BLaER1 treated with 17β-estradiol and CSF1 and Interleukin-3, amounts not matched to agents 10 nM and 100 nM (cell line): ENCODE measurements at regions not wholly inside any gene's neighbourhood (a gene's known extent, or its start where the extent isn't known, plus 50 kb on each side); places are given as distances from the start of the nearest gene placed in this dataset.

Experiments
- H3K27ac ChIP-seq, 11 experiments: shearing (Covaris generic); formaldehyde crosslinking; 2 replicates each; pipeline ENCODE4 v1.8.1; 2022
- H3K27me3 ChIP-seq, 11 experiments: shearing (Covaris generic); formaldehyde crosslinking; 2 replicates each; pipeline ENCODE4 v1.8.1; 2022
- H3K36me3 ChIP-seq, 11 experiments: shearing (Covaris generic); formaldehyde crosslinking; 2 replicates each; pipeline ENCODE4 v1.8.1; 2022
- H3K4me1 ChIP-seq, 10 experiments: shearing (Covaris generic); formaldehyde crosslinking; 2 replicates each; pipeline ENCODE4 v1.8.1; 2022
- H3K4me2 ChIP-seq, 11 experiments: shearing (Covaris generic); formaldehyde crosslinking; 2 replicates each; pipeline ENCODE4 v1.8.1; 2022
- H3K4me3 ChIP-seq, 10 experiments: shearing (Covaris generic); formaldehyde crosslinking; 2 replicates each; pipeline ENCODE4 v1.8.1; 2022
- H3K9ac ChIP-seq, 11 experiments: shearing (Covaris generic); formaldehyde crosslinking; 2 replicates each; pipeline ENCODE4 v1.8.1; 2022
- H3K9me3 ChIP-seq, 11 experiments: shearing (Covaris generic); formaldehyde crosslinking; replicated peaks in 1 of 11; 2 replicates each; pipeline ENCODE4 v1.8.1; 2022
- H4K20me1 ChIP-seq, 11 experiments: shearing (Covaris generic); formaldehyde crosslinking; 2 replicates each; pipeline ENCODE4 v1.8.1; 2022
- Cebpa-rat ChIP-seq, 11 experiments: shearing (Covaris generic); IDR thresholded peaks; 2 replicates each; pipeline ENCODE4 v1.8.1; 2022

DNA sequence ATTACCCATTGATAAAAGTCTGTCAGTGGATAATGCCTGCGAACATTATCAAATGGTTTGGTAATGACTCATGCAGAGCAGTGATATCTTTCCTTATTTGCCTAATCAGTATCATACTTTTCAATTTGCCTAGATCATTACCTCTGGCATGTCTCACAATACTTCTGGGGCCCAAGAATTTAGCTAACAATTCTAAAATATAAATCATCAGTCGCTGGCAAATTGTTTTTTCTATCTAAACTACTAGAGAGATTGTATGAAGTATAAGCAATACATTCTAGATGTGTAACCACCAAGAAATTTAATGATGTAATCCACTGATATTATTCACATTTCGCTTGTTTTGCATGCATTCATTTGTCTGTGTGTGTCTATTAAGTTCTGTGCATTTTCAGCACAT, 191.2 kb upstream of the CDH19 start:
- no peak for TF ChIP-seq Cebpa-rat (IDR thresholded peaks at IDR 0.05)
- Histone ChIP-seq H3K27ac (no peak overlapping the region), H3K9me3 (no peaks in the 10 kb centered on the region), H3K4me1 (no peaks in the 10 kb centered on the region), H3K9ac (no peak overlapping the region), H3K27me3 (no peaks in the 10 kb centered on the region), H3K4me3 (no peak overlapping the region), H3K36me3 (no peaks in the 10 kb centered on the region), H3K4me2 (no peak overlapping the region), H4K20me1 (no peaks in the 10 kb centered on the region; a peak in 1 of 22 replicates)

DNA sequence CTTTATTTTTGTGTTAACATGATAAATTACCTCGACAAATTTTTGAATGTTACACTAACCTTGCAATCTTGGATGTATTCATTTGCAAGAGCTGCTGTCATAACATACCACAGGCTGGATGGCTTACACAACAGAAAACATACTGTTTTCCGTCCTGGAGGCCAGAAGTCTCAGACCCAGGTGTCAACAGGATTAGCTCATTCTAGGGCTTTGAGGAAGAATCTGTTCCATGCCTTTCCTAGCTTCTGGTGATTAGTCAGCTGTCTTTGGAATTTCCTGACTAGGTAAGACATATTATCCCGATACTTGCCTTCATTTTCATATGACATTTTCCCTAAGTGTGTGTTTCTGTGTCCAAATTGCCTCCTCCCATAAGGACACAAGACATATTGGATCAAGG, 188.6 kb upstream of the CDH19 start:
- H3K9me3 ChIP-seq: no peaks in the 10 kb centered on the region
- H4K20me1 ChIP-seq: no peaks in the 10 kb centered on the region; a peak in 1 of 22 replicates
- no peak overlapping the region for H3K9ac ChIP-seq
- no peak overlapping the region for H3K27ac ChIP-seq
- H3K4me1 ChIP-seq: no peaks in the 10 kb centered on the region
- H3K4me3 ChIP-seq: no peak overlapping the region
- no peaks in the 10 kb centered on the region for H3K36me3 ChIP-seq
- no peak overlapping the region for H3K4me2 ChIP-seq
- no peaks in the 10 kb centered on the region for H3K27me3 ChIP-seq
- TF ChIP-seq Cebpa-rat (IDR thresholded peaks at IDR 0.05): no peak

DNA sequence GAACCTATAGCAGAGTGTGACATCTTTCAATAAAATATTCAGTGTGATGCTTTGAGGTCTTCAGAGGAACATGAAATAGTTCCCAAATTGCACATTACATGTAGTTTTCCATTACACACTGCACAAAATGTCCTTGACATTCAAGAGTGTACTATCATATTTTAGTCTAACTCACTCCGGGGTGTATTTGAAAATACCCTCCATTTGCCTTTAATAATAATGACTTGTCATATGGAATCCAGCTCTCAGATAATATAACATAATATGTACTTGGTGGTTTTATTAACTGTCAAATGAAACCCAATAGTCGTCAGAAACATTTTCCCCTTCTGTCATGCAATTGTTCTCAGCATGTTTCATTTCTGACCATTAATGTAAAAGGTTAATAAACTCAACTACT, 176.7 kb upstream of the CDH19 start:
- Histone ChIP-seq H3K36me3 (no peaks in the 10 kb centered on the region), H3K27ac (no peak overlapping the region), H3K4me2 (no peak overlapping the region), H3K9ac (no peak overlapping the region), H4K20me1 (no peaks in the 10 kb centered on the region), H3K9me3 (no peaks in the 10 kb centered on the region), H3K4me1 (no peaks in the 10 kb centered on the region), H3K4me3 (no peak overlapping the region), H3K27me3 (no peaks in the 10 kb centered on the region)
- TF ChIP-seq Cebpa-rat (IDR thresholded peaks at IDR 0.05): no peak

DNA sequence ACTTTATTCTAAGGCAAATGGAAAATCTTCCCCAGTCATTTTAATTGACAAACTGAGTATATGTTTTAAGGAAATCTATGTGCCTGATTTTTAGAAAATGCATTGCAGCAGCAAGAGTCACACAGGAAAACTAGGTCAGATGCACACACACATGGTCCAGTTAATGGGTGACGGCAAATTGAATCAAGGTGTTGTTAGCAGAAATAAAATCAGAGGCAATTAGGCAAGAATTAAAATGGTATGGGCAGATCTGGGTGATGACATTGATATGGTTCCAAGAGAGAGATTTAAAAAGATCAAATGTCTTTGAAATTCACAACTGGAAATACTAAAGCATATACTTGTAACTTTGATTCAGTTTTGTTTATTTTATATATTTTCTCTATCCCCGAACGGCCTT, 174.2 kb upstream of the CDH19 start:
- Histone ChIP-seq H3K4me2 (no peak overlapping the region), H3K9ac (no peak overlapping the region), H3K27me3 (no peaks in the 10 kb centered on the region), H3K36me3 (no peaks in the 10 kb centered on the region), H3K4me3 (no peak overlapping the region), H3K9me3 (no peaks in the 10 kb centered on the region), H3K4me1 (no peaks in the 10 kb centered on the region), H4K20me1 (no peaks in the 10 kb centered on the region), H3K27ac (no peak overlapping the region)
- TF ChIP-seq Cebpa-rat (IDR thresholded peaks at IDR 0.05): no peak

DNA sequence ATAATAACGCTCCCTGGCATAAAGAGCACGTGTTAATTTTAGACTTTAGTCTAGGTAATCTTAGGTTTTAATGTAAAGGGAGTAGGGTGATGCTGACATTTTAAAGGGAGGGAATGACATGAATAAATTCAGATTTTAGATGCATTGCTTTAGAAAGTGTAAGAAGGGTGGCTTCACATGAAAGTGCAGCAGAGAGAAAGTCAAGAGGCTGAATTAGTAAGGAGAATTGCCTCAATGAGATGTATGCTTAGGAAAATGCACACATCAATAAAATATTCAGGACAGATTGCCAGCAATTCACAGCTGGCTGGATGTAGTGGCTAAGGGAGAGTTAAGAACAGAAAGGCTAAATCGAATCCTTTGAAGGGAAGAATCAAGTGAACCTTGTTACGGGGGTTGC, 165.5 kb upstream of the CDH19 start:
- no peaks in the 10 kb centered on the region for H3K27me3 ChIP-seq
- H3K4me1 ChIP-seq: no peaks in the 10 kb centered on the region
- TF ChIP-seq Cebpa-rat (IDR thresholded peaks at IDR 0.05): no peak
- H3K36me3 ChIP-seq: no peaks in the 10 kb centered on the region
- no peak overlapping the region for H3K4me2 ChIP-seq
- no peaks in the 10 kb centered on the region for H3K9me3 ChIP-seq
- no peaks in the 10 kb centered on the region for H4K20me1 ChIP-seq
- H3K9ac ChIP-seq: no peak overlapping the region
- no peak overlapping the region for H3K4me3 ChIP-seq
- H3K27ac ChIP-seq: no peak overlapping the region

DNA sequence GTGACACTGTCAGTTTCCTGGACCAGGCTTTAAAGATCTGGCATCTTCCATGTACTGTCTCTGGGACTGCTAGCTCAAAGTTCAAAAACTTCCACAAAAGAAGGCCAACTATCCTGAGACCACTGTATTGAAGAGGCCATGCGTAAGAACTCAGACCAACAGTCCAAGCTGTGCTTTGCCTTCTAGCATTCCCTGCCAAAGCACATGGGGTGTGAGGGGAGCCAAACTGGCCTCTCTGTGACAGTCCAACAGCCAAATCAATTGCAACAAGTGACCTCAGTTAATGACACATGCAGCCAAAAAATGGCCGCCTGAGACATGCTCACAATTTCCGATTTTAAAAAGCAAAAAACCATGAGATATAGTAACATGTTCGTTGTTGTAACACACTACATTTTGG, 160.3 kb upstream of the CDH19 start:
- H4K20me1 ChIP-seq: no peaks in the 10 kb centered on the region
- H3K4me1 ChIP-seq: no peaks in the 10 kb centered on the region

DNA sequence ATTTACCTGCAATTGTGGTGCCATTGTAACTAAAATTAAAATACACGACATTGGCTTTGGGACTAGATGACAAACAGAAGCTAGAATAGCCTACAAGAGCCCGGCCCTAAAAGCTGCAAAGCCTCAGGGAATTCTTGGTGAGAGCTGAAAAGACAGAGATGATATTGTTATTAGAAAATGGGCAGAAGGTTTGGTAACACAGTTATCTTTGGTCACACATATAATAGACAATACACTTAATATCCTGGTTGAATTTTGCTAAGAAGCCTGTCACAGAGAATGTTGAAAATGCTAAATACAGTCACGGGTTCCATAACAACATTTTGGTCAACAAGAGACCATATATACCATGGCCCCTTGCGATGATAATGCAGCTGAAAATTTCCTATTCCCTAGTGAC, 157.3 kb upstream of the CDH19 start:
- Histone ChIP-seq H3K4me3 (no peak overlapping the region), H3K4me1 (no peaks in the 10 kb centered on the region), H4K20me1 (no peaks in the 10 kb centered on the region), H3K27me3 (no peaks in the 10 kb centered on the region), H3K4me2 (no peak overlapping the region), H3K36me3 (no peaks in the 10 kb centered on the region), H3K9ac (no peak overlapping the region), H3K27ac (no peak overlapping the region), H3K9me3 (no peaks in the 10 kb centered on the region)
- no peak for TF ChIP-seq Cebpa-rat (IDR thresholded peaks at IDR 0.05)

More for the DNA sequence above, 160.3 kb upstream of the CDH19 start:
- no peak for TF ChIP-seq Cebpa-rat (IDR thresholded peaks at IDR 0.05)
- H3K4me2 ChIP-seq: no peak overlapping the region
- no peaks in the 10 kb centered on the region for H3K9me3 ChIP-seq
- H3K4me3 ChIP-seq: no peak overlapping the region
- no peak overlapping the region for H3K9ac ChIP-seq
- no peak overlapping the region for H3K27ac ChIP-seq
- H3K36me3 ChIP-seq: no peaks in the 10 kb centered on the region
- no peaks in the 10 kb centered on the region for H3K27me3 ChIP-seq

DNA sequence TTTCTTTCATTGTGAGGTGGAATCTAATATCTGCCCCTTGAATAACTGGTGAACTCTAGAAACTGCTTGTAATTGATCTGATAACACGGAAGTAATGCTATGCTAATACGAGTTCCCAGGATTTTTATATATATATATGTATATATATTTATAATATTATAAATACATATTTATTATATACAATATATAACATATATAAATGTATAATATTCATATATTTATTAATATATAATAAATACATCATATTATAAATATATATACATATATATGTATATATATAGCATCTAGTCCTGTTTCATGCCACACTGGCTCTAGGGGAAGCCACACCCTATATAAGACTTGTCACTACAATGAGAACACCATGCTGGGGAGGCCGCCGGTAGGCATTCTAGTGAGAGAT, 156.7 kb upstream of the CDH19 start:
- no peaks in the 10 kb centered on the region for H3K36me3 ChIP-seq
- no peaks in the 10 kb centered on the region for H3K4me1 ChIP-seq
- no peaks in the 10 kb centered on the region for H4K20me1 ChIP-seq
- no peak for TF ChIP-seq Cebpa-rat (IDR thresholded peaks at IDR 0.05)
- no peaks in the 10 kb centered on the region for H3K9me3 ChIP-seq
- no peak overlapping the region for H3K4me3 ChIP-seq
- H3K27ac ChIP-seq: no peak overlapping the region
- H3K4me2 ChIP-seq: no peak overlapping the region
- H3K9ac ChIP-seq: no peak overlapping the region
- no peaks in the 10 kb centered on the region for H3K27me3 ChIP-seq

DNA sequence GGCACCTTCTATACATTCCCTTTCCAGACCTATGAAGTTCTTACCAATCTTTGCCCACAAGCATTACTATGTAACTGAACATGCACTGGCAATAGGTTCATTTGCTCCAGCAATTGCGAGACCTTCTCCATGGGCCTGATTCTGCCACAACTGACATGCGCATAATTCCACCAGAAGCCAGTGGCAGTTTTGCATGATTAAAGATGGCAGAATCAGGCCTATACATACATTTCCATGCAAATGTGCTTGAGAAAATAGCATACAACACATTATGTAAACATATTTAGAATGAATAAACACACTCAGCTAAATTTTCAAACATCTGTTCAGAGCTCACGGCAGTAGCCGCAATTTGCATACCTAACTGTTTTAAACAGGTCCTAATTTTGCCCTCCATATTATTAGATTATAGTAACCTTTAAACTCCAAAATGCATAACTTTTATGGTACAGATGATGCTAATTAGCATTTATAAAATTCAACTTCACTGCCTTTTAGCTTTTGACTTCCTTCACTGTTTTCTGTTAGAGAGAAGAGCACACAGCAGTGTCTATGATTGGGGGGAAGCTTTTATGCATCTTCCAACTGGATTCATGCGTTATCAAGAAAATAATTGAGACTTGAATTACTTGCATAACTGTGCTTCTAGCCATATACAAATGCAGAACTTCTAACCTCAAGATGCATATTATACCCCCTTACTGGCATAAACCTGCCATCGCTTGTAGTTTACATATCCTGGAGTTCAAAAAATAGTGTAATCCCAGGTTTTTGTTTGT, 155.3 kb upstream of the CDH19 start:
- H3K9ac ChIP-seq: no peak overlapping the region
- TF ChIP-seq Cebpa-rat (IDR thresholded peaks at IDR 0.05): no peak
- H3K4me2 ChIP-seq: no peak overlapping the region
- H3K4me3 ChIP-seq: no peak overlapping the region
- no peak overlapping the region for H3K27ac ChIP-seq
- H3K4me1 ChIP-seq: no peaks in the 10 kb centered on the region
- no peaks in the 10 kb centered on the region for H4K20me1 ChIP-seq
- H3K9me3 ChIP-seq: no peaks in the 10 kb centered on the region
- no peaks in the 10 kb centered on the region for H3K36me3 ChIP-seq
- H3K27me3 ChIP-seq: no peaks in the 10 kb centered on the region

DNA sequence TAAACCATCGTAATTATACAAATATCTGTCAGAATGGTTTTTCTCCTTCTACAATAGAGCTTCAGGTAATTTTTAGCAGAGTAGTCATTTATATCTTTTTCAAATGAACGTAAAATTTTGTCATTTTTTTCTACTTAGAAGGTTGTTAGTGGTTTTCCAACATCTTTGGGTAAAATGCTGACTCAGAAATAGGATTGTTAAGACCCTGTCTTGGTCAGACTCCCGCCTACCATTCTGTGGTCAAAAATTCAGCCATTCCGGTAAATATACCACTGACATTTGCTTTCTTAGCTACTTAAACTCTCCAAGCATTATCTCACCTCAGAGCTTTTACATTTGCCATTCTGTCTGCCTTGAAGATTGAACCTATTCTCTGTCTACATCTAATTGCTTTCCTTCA, 154.1 kb upstream of the CDH19 start:
- Histone ChIP-seq H3K9ac (no peak overlapping the region), H3K27ac (no peak overlapping the region), H3K27me3 (no peaks in the 10 kb centered on the region), H3K9me3 (no peaks in the 10 kb centered on the region), H3K4me1 (no peaks in the 10 kb centered on the region), H3K4me2 (no peak overlapping the region), H3K36me3 (no peaks in the 10 kb centered on the region), H3K4me3 (no peak overlapping the region), H4K20me1 (no peaks in the 10 kb centered on the region)
- TF ChIP-seq Cebpa-rat (IDR thresholded peaks at IDR 0.05): no peak
